Smooth muscle cell (in vitro differentiated cells): ENCODE measurements at regions not wholly inside any gene's neighbourhood (a gene's known extent, or its start where the extent isn't known, plus 50 kb on each side); places are given as distances from the start of the nearest gene placed in this dataset.
A peak's percentile ranks its signal among the peaks of the same experiment; 100 is the strongest.

Source experiments
- DNase-seq: peaks from one replicate; lab custom pipeline; 2025; ENCODE audit not compliant: unreplicated experiment; lab: John Stamatoyannopoulos, UW
- H2AFZ ChIP-seq: fragments of 200-600 bp; sonication (generic); 2 replicates; pipeline ENCODE4 v1.6.0; 2016; ENCODE audit warnings: antibody characterized with exemption, low read depth, mild to moderate bottlenecking
- H3F3A ChIP-seq: fragments of 200-600 bp; sonication (generic); 2 replicates; pipeline ENCODE4 v1.6.0; 2017; ENCODE audit warnings: antibody characterized with exemption, low read depth
- H3K27ac ChIP-seq: fragments of 200-600 bp; sonication (generic); 2 replicates; pipeline ENCODE4 v1.5.1; 2016; ENCODE audit warnings: low read depth, mild to moderate bottlenecking
- H3K27me3 ChIP-seq: fragments of 200-600 bp; sonication (generic); 2 replicates; pipeline ENCODE4 v1.6.1; 2016; ENCODE audit warnings: low read depth, mild to moderate bottlenecking
- H3K36me3 ChIP-seq: fragments of 200-600 bp; sonication (generic); 2 replicates; pipeline ENCODE4 v1.5.1; 2016; ENCODE audit warnings: low read depth
- H3K4me1 ChIP-seq: fragments of 200-600 bp; sonication (generic); 2 replicates; pipeline ENCODE4 v1.5.1; 2016; ENCODE audit warnings: low read depth
- H3K4me2 ChIP-seq: fragments of 200-600 bp; sonication (generic); 2 replicates; pipeline ENCODE4 v1.6.0; 2016; ENCODE audit warnings: mild to moderate bottlenecking
- H3K4me3 ChIP-seq: fragments of 200-600 bp; sonication (generic); 2 replicates; pipeline ENCODE4 v1.5.1; 2016; ENCODE audit warnings: mild to moderate bottlenecking
- H3K79me2 ChIP-seq: fragments of 200-600 bp; sonication (generic); 2 replicates; pipeline ENCODE4 v1.6.0; 2016; ENCODE audit warnings: low read depth, mild to moderate bottlenecking
- H3K9ac ChIP-seq: fragments of 200-600 bp; sonication (generic); 2 replicates; pipeline ENCODE4 v1.6.0; 2016; ENCODE audit warnings: low read depth
- H3K9me3 ChIP-seq: fragments of 200-600 bp; sonication (generic); replicated peaks from 2 replicates; pipeline ENCODE4 v1.5.1; 2016; ENCODE audit warnings: low read depth
- H4K20me1 ChIP-seq: fragments of 200-600 bp; sonication (generic); 2 replicates; pipeline ENCODE4 v1.6.0; 2016; ENCODE audit warnings: low read depth
- CTCF ChIP-seq: fragments of 200-600 bp; sonication (generic); IDR thresholded peaks from 2 replicates; pipeline ENCODE4 v1.5.1; 2017; ENCODE audit warnings: borderline replicate concordance, mild to moderate bottlenecking, antibody characterized with exemption; ENCODE audit not compliant: insufficient read depth, poor library complexity, severe bottlenecking
- WGBS: methylation state at CpG from one replicate; pipeline ENCODE4 v1.1.7; 2016; ENCODE audit warnings: low lambda C conversion rate; 5-methylcytosine and 5-hydroxymethylcytosine counted together

DNA sequence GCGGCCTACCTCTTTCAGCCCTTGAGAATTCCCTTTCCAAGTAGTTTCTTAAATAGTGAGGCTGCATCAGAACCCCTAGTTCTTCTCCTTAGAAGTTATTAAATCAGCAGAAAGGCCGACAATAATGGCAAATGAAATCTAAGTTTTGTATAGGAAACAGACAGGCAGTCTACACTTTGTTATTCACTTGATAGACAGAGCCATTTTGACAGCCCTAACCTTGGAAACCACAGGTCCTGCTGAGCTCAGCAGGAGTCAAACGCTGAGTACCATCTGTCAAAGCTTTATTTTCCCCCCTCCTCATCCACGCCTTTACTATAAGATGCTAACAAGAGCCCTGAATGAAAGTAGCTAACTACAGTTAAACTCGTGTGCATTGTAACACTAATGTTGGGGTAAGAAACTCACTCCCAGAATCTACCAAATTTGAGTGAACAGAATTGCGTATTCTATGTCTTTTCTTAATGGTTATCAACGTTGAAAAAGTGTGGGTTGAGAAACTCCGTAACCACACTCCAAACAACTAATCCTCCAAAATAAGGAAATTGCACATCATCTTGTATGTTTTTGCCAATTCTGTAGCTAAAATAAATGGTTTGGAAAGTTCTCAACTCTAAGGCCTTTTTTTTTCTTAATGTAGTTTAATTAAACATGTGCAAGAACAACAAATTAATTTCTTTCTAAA is 90.6 kb upstream of the EFEMP1 start:
- Histone ChIP-seq H4K20me1 (no peaks in the 10 kb centered on the region), H3F3A (no peaks in the 10 kb centered on the region), H3K9ac (no peak overlapping the region), H3K27ac (no peak overlapping the region), H3K36me3 (no peaks in the 10 kb centered on the region), H3K9me3 (no peaks in the 10 kb centered on the region), H3K79me2 (no peaks in the 10 kb centered on the region), H3K4me3 (no peak overlapping the region), H3K4me2 (no peak overlapping the region), H3K4me1 (peaks cover 20% of the 10 kb centered on the region), H2AFZ (peak overlapping the region; percentile 57), H3K27me3 (peaks cover 6% of the 10 kb centered on the region)
- no peak for DNase-seq
- TF ChIP-seq CTCF = no peak
- WGBS = 66% methylated on average over 8 of the region's 8 CpGs

DNA sequence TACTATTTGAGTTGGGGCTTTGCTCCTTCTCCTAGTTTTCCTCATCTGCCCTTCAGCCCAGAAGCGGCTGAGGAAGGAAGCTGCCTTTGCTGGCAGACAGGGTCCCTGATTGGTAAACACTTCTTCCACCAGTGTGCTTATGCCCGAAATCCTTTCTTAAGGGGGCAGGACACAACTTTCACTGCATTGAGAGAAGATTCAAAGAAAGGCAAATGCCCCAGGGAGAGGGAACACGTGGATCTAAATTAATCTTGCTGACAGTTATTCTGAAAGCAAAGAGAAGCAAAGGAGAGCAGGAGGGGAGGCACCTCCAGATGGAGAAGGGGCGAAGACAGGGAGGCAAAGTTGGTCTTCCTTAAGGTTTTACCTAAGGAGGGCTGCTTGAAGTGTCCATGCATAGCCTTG is 92.1 kb upstream of the EFEMP1 start:
- Histone ChIP-seq H3K79me2 (no peaks in the 10 kb centered on the region), H3K4me1 (peaks cover 15% of the 10 kb centered on the region), H3K4me2 (no peak overlapping the region), H4K20me1 (no peaks in the 10 kb centered on the region), H3K27ac (no peak overlapping the region), H3K9ac (no peak overlapping the region), H3K4me3 (no peak overlapping the region), H3F3A (no peaks in the 10 kb centered on the region), H3K36me3 (no peaks in the 10 kb centered on the region), H2AFZ (peak overlapping the region; percentile 48), H3K9me3 (no peaks in the 10 kb centered on the region), H3K27me3 (peaks cover 6% of the 10 kb centered on the region)
- DNase-seq = no peak
- 48% methylated on average over 4 of the region's 4 CpGs for WGBS
- no peak for TF ChIP-seq CTCF

DNA sequence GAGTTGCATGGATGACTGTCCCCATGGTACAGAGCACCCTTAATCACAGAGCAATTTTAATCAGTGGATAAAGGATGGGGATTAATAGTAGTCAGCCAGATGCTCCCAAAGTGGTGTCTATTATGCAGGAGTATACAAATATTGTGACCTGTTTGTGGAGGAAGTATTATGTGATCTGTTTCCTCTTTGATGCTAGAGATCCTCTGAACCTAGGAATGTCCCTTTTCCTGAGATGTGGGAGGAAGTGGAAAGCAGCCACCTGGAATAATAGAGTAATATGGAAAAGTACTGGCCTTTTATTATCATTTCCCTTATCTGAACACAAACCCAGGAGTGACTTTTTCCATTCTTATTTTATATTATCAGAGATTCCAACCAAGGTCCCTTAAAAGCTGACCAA is 94.2 kb upstream of the EFEMP1 start:
- H3K36me3 ChIP-seq = no peaks in the 10 kb centered on the region
- no peak overlapping the region for H3K9ac ChIP-seq
- no peaks in the 10 kb centered on the region for H3K9me3 ChIP-seq
- no peak overlapping the region for H3K27ac ChIP-seq
- H3K27me3 ChIP-seq = peaks cover 6% of the 10 kb centered on the region
- no peaks in the 10 kb centered on the region for H3K79me2 ChIP-seq
- DNase-seq = no peak
- no peaks in the 10 kb centered on the region for H4K20me1 ChIP-seq
- TF ChIP-seq CTCF = no peak
- no peak overlapping the region for H3K4me3 ChIP-seq
- no peaks in the 10 kb centered on the region for H3F3A ChIP-seq
- no peak overlapping the region for H2AFZ ChIP-seq
- peaks cover 15% of the 10 kb centered on the region for H3K4me1 ChIP-seq
- H3K4me2 ChIP-seq = no peak overlapping the region

DNA sequence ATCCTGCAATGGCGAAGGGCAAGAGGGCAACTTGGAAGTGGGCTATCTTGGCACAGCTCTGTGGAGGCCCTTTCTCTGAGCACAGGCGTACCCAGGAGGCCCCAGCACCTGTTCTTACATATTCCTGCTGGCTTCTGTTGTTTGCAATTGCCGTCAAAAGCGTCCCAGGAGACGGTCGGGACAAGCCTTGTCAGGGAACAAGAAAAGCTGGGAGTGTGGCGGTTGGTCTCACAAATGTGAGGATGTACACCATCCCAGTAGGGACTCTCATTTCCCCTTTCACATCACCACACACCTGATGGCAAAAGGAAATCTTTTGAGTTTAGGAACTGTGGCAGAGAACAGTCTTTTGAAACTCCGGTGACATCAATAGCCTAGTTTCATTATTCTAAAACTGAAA is 94.7 kb upstream of the EFEMP1 start:
- Histone ChIP-seq H3K27me3 (peaks cover 6% of the 10 kb centered on the region), H3K4me3 (no peak overlapping the region), H3K9me3 (no peaks in the 10 kb centered on the region), H2AFZ (no peak overlapping the region), H3K36me3 (no peaks in the 10 kb centered on the region), H3K27ac (no peak overlapping the region), H3K79me2 (no peaks in the 10 kb centered on the region), H3K9ac (no peak overlapping the region), H3K4me2 (no peak overlapping the region), H3K4me1 (peaks cover 15% of the 10 kb centered on the region), H3F3A (no peaks in the 10 kb centered on the region), H4K20me1 (no peaks in the 10 kb centered on the region)
- no peak for TF ChIP-seq CTCF
- no peak for DNase-seq
- WGBS = 93% methylated on average over 8 of the region's 8 CpGs
